ENCODE measurements at regions not wholly inside any gene's neighbourhood (a gene's known extent, or its start where the extent isn't known, plus 50 kb on each side); places are given as distances from the start of the nearest gene placed in this dataset.

DNA sequence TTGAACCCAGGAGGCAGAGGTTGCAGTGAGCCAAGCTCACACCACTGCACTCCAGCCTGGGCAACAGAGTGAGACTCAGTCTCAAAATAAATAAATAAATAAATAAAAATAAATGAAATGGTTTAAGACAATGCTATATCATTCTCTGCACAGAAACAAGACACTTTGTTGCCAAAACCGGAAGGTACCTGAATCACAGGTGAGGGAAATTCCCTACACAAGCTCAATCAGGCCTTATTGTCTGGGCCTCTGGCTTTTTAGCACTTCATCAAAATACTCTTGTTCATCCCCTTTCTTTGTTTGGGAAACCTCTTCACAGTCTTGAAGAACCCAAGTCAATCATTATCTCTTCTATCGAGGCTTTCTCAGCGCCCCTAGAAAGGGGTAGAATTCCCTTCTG is 166.1 kb upstream of the NPSR1 start:
- TF ChIP-seq, protein P1, sequence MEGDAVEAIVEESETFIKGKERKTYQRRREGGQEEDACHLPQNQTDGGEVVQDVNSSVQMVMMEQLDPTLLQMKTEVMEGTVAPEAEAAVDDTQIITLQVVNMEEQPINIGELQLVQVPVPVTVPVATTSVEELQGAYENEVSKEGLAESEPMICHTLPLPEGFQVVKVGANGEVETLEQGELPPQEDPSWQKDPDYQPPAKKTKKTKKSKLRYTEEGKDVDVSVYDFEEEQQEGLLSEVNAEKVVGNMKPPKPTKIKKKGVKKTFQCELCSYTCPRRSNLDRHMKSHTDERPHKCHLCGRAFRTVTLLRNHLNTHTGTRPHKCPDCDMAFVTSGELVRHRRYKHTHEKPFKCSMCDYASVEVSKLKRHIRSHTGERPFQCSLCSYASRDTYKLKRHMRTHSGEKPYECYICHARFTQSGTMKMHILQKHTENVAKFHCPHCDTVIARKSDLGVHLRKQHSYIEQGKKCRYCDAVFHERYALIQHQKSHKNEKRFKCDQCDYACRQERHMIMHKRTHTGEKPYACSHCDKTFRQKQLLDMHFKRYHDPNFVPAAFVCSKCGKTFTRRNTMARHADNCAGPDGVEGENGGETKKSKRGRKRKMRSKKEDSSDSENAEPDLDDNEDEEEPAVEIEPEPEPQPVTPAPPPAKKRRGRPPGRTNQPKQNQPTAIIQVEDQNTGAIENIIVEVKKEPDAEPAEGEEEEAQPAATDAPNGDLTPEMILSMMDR (IDR thresholded peaks at IDR 0.05; ENCODE audit: borderline replicate concordance, extremely low read depth, low read length, poor library complexity, severe bottlenecking) = no peak
- no peak for TF ChIP-seq EZH2 (IDR thresholded peaks at IDR 0.05; ENCODE audit: borderline replicate concordance, low read depth, low read length, severe bottlenecking)

All from DND-41 (cell line).